WTC11 (cell line): ENCODE measurements at regions not wholly inside any gene's neighbourhood (a gene's known extent, or its start where the extent isn't known, plus 50 kb on each side); places are given as distances from the start of the nearest gene placed in this dataset.
A peak's percentile ranks its signal among the peaks of the same experiment; 100 is the strongest.

Source experiments
- ATAC-seq: fragments of 200-7000 bp; cut with Tn5 transposase; 2 replicates; pipeline ENCODE4 v1.10.0; 2021; ENCODE audit warnings: mild to moderate bottlenecking, moderate library complexity
- CTCF ChIA-PET: fragments of 300-600 bp; sonication (Branson Sonifier 250); formaldehyde crosslinking; loops from one replicate; lab custom pipeline; 2021; ENCODE audit warnings: antibody characterized with exemption; lab: Charles Lee
- POLR2A ChIA-PET: fragments of 350-600 bp; sonication (Branson Sonifier 250); formaldehyde crosslinking; loops from one replicate; lab custom pipeline; 2021; ENCODE audit warnings: antibody characterized with exemption; lab: Charles Lee
- DNase-seq: peaks from one replicate; pipeline ENCODE4 v3.0.0; 2021; ENCODE audit warnings: low spot score
- H3K27ac Mint-ChIP-seq: 2 replicates; pipeline ENCODE4 v1.8.0; 2021; ENCODE audit warnings: mixed read lengths
- H3K27me3 Mint-ChIP-seq: 2 replicates; pipeline ENCODE4 v1.8.0; 2021; ENCODE audit warnings: low read depth, mild to moderate bottlenecking, moderate library complexity, mixed read lengths
- H3K36me3 Mint-ChIP-seq: 2 replicates; pipeline ENCODE4 v1.8.0; 2021; ENCODE audit warnings: mixed read lengths
- H3K4me1 Mint-ChIP-seq: 2 replicates; pipeline ENCODE4 v1.8.0; 2022; ENCODE audit warnings: mixed read lengths
- H3K4me3 Mint-ChIP-seq: 2 replicates; pipeline ENCODE4 v1.8.0; 2021; ENCODE audit warnings: mild to moderate bottlenecking, moderate library complexity, mixed read lengths
- H3K9me3 Mint-ChIP-seq: 2 replicates; pipeline ENCODE4 v1.8.0; 2021; ENCODE audit warnings: mixed read lengths
- CBFB ChIP-seq: sonication (generic); formaldehyde crosslinking; IDR thresholded peaks from 2 replicates; pipeline ENCODE4 v1.8.1; 2022; ENCODE audit warnings: mild to moderate bottlenecking, low read depth, missing genetic modification reagents
- CDX4 ChIP-seq: fragments of 250-450 bp; sonication (Bioruptor Pico); IDR thresholded peaks from 2 replicates; pipeline ENCODE4 v1.9.0; 2021; ENCODE audit warnings: moderate library complexity, mild to moderate bottlenecking, inconsistent platforms, borderline replicate concordance
- ESRRA ChIP-seq: sonication (generic); formaldehyde crosslinking; IDR thresholded peaks from 2 replicates; pipeline ENCODE4 v1.8.1; 2022; ENCODE audit warnings: mild to moderate bottlenecking, missing genetic modification reagents, borderline replicate concordance
- FOXJ3 ChIP-seq: sonication (generic); formaldehyde crosslinking; IDR thresholded peaks from 2 replicates; pipeline ENCODE4 v1.9.0; 2021; ENCODE audit warnings: missing genetic modification reagents, mild to moderate bottlenecking, borderline replicate concordance
- FOXK1 ChIP-seq: sonication (generic); formaldehyde crosslinking; IDR thresholded peaks from 2 replicates; pipeline ENCODE4 v1.8.0; 2022; ENCODE audit warnings: mild to moderate bottlenecking, moderate library complexity, missing genetic modification reagents
- FOXP1 ChIP-seq: sonication (generic); formaldehyde crosslinking; IDR thresholded peaks from 2 replicates; pipeline ENCODE4 v1.8.0; 2022; ENCODE audit warnings: missing genetic modification reagents, mild to moderate bottlenecking, moderate library complexity, borderline replicate concordance
- GABPB1 ChIP-seq: sonication (generic); formaldehyde crosslinking; IDR thresholded peaks from 2 replicates; pipeline ENCODE4 v1.8.1; 2023; ENCODE audit warnings: mild to moderate bottlenecking, missing genetic modification reagents
- GRHL2 ChIP-seq: fragments of 250-450 bp; sonication (Bioruptor Pico); IDR thresholded peaks from 2 replicates; pipeline ENCODE4 v1.8.0; 2022; ENCODE audit warnings: mild to moderate bottlenecking, moderate library complexity; ENCODE audit not compliant: insufficient replicate concordance, severe bottlenecking
- JAZF1 ChIP-seq: fragments of 250-450 bp; sonication (Bioruptor Pico); IDR thresholded peaks from 2 replicates; pipeline ENCODE4 v1.9.0; 2021; ENCODE audit warnings: moderate library complexity, mild to moderate bottlenecking, inconsistent platforms
- KAT7 ChIP-seq: sonication (generic); formaldehyde crosslinking; IDR thresholded peaks from 2 replicates; pipeline ENCODE4 v1.8.1; 2023; ENCODE audit warnings: missing genetic modification reagents, mild to moderate bottlenecking, borderline replicate concordance
- MLX ChIP-seq: sonication (generic); formaldehyde crosslinking; IDR thresholded peaks from 2 replicates; pipeline ENCODE4 v1.8.1; 2023; ENCODE audit warnings: mild to moderate bottlenecking, missing genetic modification reagents, moderate library complexity
- MXD4 ChIP-seq: fragments of 250-450 bp; sonication (Bioruptor Pico); IDR thresholded peaks from 2 replicates; pipeline ENCODE4 v1.8.0; 2021; ENCODE audit warnings: mild to moderate bottlenecking, moderate library complexity, borderline replicate concordance
- NFATC4 ChIP-seq: fragments of 250-450 bp; sonication (Bioruptor Pico); IDR thresholded peaks from 2 replicates; pipeline ENCODE4 v1.9.0; 2021; ENCODE audit warnings: mild to moderate bottlenecking
- NFYB ChIP-seq: sonication (generic); formaldehyde crosslinking; conservative IDR thresholded peaks from 2 replicates; pipeline ENCODE4 v1.8.0; 2022; ENCODE audit warnings: low read depth, missing genetic modification reagents
- NR2C2 ChIP-seq: sonication (generic); formaldehyde crosslinking; IDR thresholded peaks from 2 replicates; pipeline ENCODE4 v1.8.0; 2022; ENCODE audit warnings: mild to moderate bottlenecking, missing genetic modification reagents
- RORB ChIP-seq: fragments of 250-450 bp; sonication (Bioruptor Pico); IDR thresholded peaks from 2 replicates; pipeline ENCODE4 v1.9.0; 2021; ENCODE audit warnings: mild to moderate bottlenecking
- SMAD4 ChIP-seq: sonication (generic); formaldehyde crosslinking; IDR thresholded peaks from 2 replicates; pipeline ENCODE4 v1.8.0; 2022; ENCODE audit warnings: mild to moderate bottlenecking, missing genetic modification reagents
- SOX15 ChIP-seq: fragments of 250-450 bp; sonication (Bioruptor Pico); IDR thresholded peaks from 2 replicates; pipeline ENCODE4 v1.9.0; 2021; ENCODE audit warnings: mild to moderate bottlenecking
- STAT6 ChIP-seq: sonication (generic); formaldehyde crosslinking; conservative IDR thresholded peaks from 2 replicates; pipeline ENCODE4 v1.8.1; 2023; ENCODE audit warnings: mild to moderate bottlenecking, low read depth, missing genetic modification reagents, moderate library complexity
- TEAD1 ChIP-seq: sonication (generic); formaldehyde crosslinking; IDR thresholded peaks from 2 replicates; pipeline ENCODE4 v1.8.0; 2022; ENCODE audit warnings: mild to moderate bottlenecking, missing genetic modification reagents
- TEAD4 ChIP-seq: sonication (generic); formaldehyde crosslinking; IDR thresholded peaks from 2 replicates; pipeline ENCODE4 v1.8.0; 2022; ENCODE audit warnings: mild to moderate bottlenecking, missing genetic modification reagents
- ZMAT4 ChIP-seq: fragments of 250-450 bp; sonication (Bioruptor Pico); IDR thresholded peaks from 2 replicates; pipeline ENCODE4 v1.9.0; 2021; ENCODE audit warnings: mild to moderate bottlenecking
- ZNF232 ChIP-seq: sonication (generic); formaldehyde crosslinking; IDR thresholded peaks from 2 replicates; pipeline ENCODE4 v1.8.0; 2022; ENCODE audit warnings: mild to moderate bottlenecking, missing genetic modification reagents
- ZNF263 ChIP-seq: sonication (generic); formaldehyde crosslinking; IDR thresholded peaks from 2 replicates; pipeline ENCODE4 v1.8.1; 2022; ENCODE audit warnings: low read depth, mild to moderate bottlenecking, moderate library complexity, missing genetic modification reagents
- TF ChIP-seq, protein P1 (sequence below): fragments of 250-450 bp; sonication (Bioruptor Pico); IDR thresholded peaks from 2 replicates; pipeline ENCODE4 v1.8.0; 2021; ENCODE audit warnings: mild to moderate bottlenecking
- TF ChIP-seq, protein P2 (sequence below): sonication (generic); formaldehyde crosslinking; IDR thresholded peaks from 2 replicates; pipeline ENCODE4 v1.8.0; 2022; ENCODE audit warnings: mild to moderate bottlenecking, missing genetic modification reagents

GRCh38 chr10:8803992-8804391 is 749.5 kb downstream of the GATA3 start:
- DNase-seq = no peak

GRCh38 chr10:8810677-8811076 is 756.2 kb downstream of the GATA3 start:
- ATAC-seq (no peak), DNase-seq (no peak)
- H3K4me3 Mint-ChIP-seq = no peak overlapping the region
- TF ChIP-seq MXD4 (no peak), MLX (CRISPR knock-in tag) (no peak), NFATC4 (CRISPR knock-in tag) (no peak), FOXJ3 (CRISPR knock-in tag) (no peak), NFYB (CRISPR knock-in tag) (no peak), SOX15 (CRISPR knock-in tag) (no peak)
- peaks cover 6% of the 10 kb centered on the region for H3K4me1 Mint-ChIP-seq
- peaks cover 8% of the 10 kb centered on the region for H3K27me3 Mint-ChIP-seq
- H3K36me3 Mint-ChIP-seq = peaks cover 4% of the 10 kb centered on the region
- CTCF ChIA-PET = no interaction called here
- peaks cover 11% of the 10 kb centered on the region for H3K9me3 Mint-ChIP-seq
- POLR2A ChIA-PET = no interaction called here
- no peak overlapping the region for H3K27ac Mint-ChIP-seq

More at GRCh38 chr10:8803992-8804391, 749.5 kb downstream of the GATA3 start:
- peak; percentile 55 for ATAC-seq
- Mint-ChIP-seq H3K27me3 (peaks cover 36% of the 10 kb centered on the region), H3K4me3 (no peak overlapping the region), H3K9me3 (peaks cover 4% of the 10 kb centered on the region)
- CTCF ChIA-PET = no interaction called here
- TF ChIP-seq TEAD4 (CRISPR knock-in tag) (no peak), ZMAT4 (CRISPR knock-in tag) (no peak), ZNF232 (CRISPR knock-in tag) (no peak), NR2C2 (CRISPR knock-in tag) (no peak), SMAD4 (no peak), RORB (CRISPR knock-in tag) (no peak), NFYB (CRISPR knock-in tag) (no peak), ZNF263 (CRISPR knock-in tag) (no peak), FOXP1 (CRISPR knock-in tag) (no peak)
- TF ChIP-seq, protein P1, sequence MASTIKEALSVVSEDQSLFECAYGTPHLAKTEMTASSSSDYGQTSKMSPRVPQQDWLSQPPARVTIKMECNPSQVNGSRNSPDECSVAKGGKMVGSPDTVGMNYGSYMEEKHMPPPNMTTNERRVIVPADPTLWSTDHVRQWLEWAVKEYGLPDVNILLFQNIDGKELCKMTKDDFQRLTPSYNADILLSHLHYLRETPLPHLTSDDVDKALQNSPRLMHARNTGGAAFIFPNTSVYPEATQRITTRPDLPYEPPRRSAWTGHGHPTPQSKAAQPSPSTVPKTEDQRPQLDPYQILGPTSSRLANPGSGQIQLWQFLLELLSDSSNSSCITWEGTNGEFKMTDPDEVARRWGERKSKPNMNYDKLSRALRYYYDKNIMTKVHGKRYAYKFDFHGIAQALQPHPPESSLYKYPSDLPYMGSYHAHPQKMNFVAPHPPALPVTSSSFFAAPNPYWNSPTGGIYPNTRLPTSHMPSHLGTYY = no peak
- TF ChIP-seq, protein P2, sequence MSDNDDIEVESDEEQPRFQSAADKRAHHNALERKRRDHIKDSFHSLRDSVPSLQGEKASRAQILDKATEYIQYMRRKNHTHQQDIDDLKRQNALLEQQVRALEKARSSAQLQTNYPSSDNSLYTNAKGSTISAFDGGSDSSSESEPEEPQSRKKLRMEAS (CRISPR knock-in tag) = no peak
- TF ChIP-seq, all 79 proteins: peak for 0
- Mint-ChIP-seq H3K36me3 (peaks cover 4% of the 10 kb centered on the region), H3K4me1 (peaks cover 17% of the 10 kb centered on the region), H3K27ac (no peak overlapping the region)
- POLR2A ChIA-PET = no interaction called here

DNA sequence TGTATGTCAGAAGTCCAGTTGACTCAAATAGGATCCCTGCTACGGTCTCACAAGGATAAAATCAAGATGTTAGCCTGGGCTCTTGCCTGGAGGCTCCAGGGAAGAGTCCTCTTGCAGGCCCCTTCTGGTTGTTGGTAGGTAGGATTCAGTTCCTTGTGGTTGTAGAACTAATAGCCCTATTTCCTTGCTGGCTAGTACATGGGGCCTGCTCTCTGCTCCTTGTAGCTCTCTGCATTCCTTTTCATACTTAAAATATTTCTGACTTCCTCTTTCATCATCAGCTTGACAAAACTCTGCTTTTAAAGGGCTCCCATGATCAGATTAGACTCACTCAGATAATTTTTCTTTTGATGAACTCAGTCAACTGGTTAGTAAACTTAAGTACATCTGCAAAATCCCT is 756.7 kb downstream of the GATA3 start:
- ChIA-PET CTCF (no interaction called here), POLR2A (no interaction called here)
- Mint-ChIP-seq H3K4me3 (no peak overlapping the region), H3K36me3 (peaks cover 3% of the 10 kb centered on the region), H3K9me3 (peaks cover 11% of the 10 kb centered on the region), H3K27ac (no peak overlapping the region), H3K4me1 (peaks cover 6% of the 10 kb centered on the region), H3K27me3 (peaks cover 3% of the 10 kb centered on the region)
- ATAC-seq (no peak), DNase-seq (no peak)
- no peak for TF ChIP-seq CDX4 (CRISPR knock-in tag)
- TF ChIP-seq, all 79 proteins: peak for 0

DNA sequence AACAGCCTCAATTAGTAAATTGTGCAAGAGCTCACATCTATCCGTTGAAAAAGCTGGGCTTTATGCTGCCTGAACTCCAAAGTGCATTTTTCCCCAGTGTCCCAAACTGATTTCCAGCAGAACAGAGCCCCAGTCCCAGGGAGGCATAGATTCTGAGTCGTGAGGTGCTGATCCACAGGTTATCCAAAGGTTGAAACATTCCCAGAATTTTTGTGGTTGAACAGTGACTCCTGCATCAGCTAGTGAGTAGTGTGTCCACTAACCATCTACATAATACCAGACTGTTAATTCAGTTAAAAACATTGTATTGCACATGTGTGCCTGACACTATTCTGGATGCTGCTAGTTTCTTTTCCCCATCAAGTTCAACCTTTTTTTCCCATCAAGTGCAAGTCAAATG is 761.5 kb downstream of the GATA3 start:
- Mint-ChIP-seq H3K36me3 (no peaks in the 10 kb centered on the region), H3K27me3 (no peaks in the 10 kb centered on the region), H3K4me3 (no peak overlapping the region), H3K4me1 (no peaks in the 10 kb centered on the region), H3K27ac (no peak overlapping the region), H3K9me3 (no peaks in the 10 kb centered on the region)
- ChIA-PET POLR2A (no interaction called here), CTCF (no interaction called here)
- DNase-seq (no peak), ATAC-seq (no peak)
- no peak for TF ChIP-seq GRHL2 (CRISPR knock-in tag)
- no peak for TF ChIP-seq GABPB1 (CRISPR knock-in tag)
- TF ChIP-seq JAZF1 (CRISPR knock-in tag) = no peak
- no peak for TF ChIP-seq FOXP1 (CRISPR knock-in tag)
- TF ChIP-seq MXD4 = no peak
- TF ChIP-seq KAT7 (CRISPR knock-in tag) = no peak
- TF ChIP-seq STAT6 (CRISPR knock-in tag) = no peak
- TF ChIP-seq RORB (CRISPR knock-in tag) = no peak
- TF ChIP-seq TEAD1 (CRISPR knock-in tag) = no peak
- no peak for TF ChIP-seq ESRRA
- no peak for TF ChIP-seq CBFB (CRISPR knock-in tag)
- TF ChIP-seq FOXK1 = no peak
